Right hindlimb (tissue), 1 donor: ENCODE measurements at regions not wholly inside any gene's neighbourhood (a gene's known extent, or its start where the extent isn't known, plus 50 kb on each side); places are given as distances from the start of the nearest gene placed in this dataset.
"Not testable (repeated sequence)": the region's sequence is repeated elsewhere in the genome, so short reads cannot be mapped to it uniquely, and the experiment has no call there.

Source experiments
- DNase-seq: peaks from one replicate; pipeline ENCODE4 v3.0.0-alpha.2; 2018

- DNase-seq, result no peak
Measured at GRCh38 chr3:18725668-18726407, 300.7 kb upstream of the SATB1 start.

- DNase-seq, result no peak
Measured at GRCh38 chr3:18724456-18724855, 299.3 kb upstream of the SATB1 start.

- no peak for DNase-seq
Measured at GRCh38 chr3:18723206-18723810, 298.2 kb upstream of the SATB1 start.

DNA sequence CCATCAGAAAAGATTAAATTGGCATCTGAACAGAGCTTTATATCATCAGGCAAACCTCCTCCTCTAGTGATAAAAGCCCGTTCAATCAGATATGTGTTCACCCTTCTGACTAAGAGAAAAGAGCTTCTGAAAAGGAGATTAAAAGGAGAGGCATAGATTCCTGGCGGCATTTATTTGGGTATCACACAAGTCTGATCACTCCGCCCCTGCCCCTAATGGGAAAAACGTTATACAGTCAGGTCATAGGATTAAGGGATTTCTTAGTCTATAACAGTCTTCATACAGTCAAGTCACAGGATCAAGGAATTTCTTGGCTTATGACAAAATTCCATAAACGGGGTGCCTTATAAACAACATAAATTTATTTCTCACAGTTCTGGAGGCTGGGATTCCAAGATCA, 295.4 kb upstream of the SATB1 start:
- DNase-seq, result no peak

- DNase-seq, result no peak
Measured at GRCh38 chr3:18717598-18717997, 292.5 kb upstream of the SATB1 start.

- DNase-seq, result no peak
Measured at GRCh38 chr3:18716821-18717220, 291.7 kb upstream of the SATB1 start.

GRCh38 chr3:18716101-18716500, 291.0 kb upstream of the SATB1 start:
- DNase-seq, result no peak

- DNase-seq, result no peak
Measured at GRCh38 chr3:18715208-18715607, 290.1 kb upstream of the SATB1 start.

DNA sequence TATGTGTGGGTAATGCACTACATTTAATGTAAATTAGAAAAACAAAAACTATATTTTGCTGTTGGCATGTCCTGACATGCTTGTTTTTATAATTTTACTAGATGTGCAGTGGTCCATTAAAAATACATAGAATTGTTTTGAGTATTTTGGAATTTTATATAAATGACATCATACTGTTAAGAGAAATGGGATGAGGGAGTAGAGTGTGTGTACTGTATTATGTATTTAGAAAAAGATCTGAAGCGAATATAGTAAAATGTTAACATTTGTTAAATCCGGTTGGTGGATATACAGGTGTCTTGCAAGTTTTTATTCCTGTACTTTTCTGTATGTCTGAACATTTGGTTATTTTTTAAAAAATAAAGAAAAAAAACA, 288.4 kb upstream of the SATB1 start:
- no peak for DNase-seq

DNA sequence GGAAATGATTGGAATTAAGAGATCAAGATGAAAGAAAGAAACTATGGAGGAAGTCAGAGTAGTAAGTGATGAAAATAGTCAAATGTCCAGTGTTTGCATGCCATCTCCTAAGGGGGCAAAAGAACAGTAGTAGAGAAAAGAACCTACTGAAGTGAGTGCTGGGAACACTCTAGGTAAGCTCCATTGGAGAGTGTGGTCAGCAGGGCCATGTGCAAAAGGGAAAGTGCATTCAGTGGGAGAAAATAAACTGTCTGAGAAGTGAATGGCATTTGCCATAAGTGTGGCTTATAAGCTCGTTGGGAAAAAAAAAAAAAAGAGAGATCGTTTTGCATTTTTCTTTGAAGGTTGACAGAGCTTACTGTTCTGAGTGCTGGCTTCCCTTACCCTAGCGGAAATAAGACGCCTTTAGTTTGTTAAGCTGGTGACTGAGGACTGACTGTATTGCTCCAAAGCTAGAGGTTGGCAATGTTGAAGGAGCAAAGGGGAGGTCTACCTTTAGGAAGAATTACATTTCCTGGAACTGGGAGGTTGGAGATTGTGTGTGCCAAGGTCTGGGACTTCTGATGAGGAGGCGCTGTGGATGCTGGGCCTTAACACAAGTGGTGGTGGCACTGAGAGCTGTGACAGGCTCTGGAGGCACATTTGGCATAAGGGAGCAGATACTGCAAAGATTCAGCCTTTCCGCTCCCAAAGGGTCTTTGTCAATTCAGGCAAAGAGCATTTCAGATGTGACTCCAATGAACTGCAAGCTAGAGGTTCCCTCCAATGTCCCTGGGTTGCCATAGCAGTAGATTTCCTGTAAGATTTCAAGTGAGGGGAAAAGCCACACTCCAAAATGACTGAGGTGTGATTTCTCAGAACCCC, 287.8 kb upstream of the SATB1 start:
- no peak for DNase-seq

DNA sequence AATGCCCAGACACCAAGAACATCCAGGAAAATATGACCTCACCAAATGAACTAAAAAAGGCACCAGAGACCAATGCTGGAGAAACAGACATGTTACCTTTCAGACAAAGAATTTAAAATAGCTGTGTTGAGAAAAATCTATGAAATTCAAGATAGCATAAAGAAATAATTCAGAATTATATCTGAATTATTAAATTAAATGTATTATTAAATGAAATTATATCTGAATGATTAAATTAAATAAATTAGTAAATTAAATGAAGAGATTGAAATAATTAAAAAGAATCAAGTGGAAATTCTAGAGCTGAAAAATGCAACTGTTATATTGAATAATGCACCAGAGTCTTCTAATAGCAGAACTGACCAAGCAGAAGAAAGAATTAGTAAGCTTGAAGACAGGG, 279.2 kb upstream of the SATB1 start:
- no peak for DNase-seq

- DNase-seq, result no peak
Measured at GRCh38 chr3:18703798-18704197, 278.7 kb upstream of the SATB1 start.

- not testable (repeated sequence) for DNase-seq
Measured at GRCh38 chr3:18693588-18694329, 268.6 kb upstream of the SATB1 start.

GRCh38 chr3:18687286-18687685, 262.1 kb upstream of the SATB1 start:
- no peak for DNase-seq

- no peak for DNase-seq
Measured at GRCh38 chr3:18683900-18684299, 258.8 kb upstream of the SATB1 start.

GRCh38 chr3:18681818-18682345, 256.7 kb upstream of the SATB1 start:
- DNase-seq, result no peak

DNA sequence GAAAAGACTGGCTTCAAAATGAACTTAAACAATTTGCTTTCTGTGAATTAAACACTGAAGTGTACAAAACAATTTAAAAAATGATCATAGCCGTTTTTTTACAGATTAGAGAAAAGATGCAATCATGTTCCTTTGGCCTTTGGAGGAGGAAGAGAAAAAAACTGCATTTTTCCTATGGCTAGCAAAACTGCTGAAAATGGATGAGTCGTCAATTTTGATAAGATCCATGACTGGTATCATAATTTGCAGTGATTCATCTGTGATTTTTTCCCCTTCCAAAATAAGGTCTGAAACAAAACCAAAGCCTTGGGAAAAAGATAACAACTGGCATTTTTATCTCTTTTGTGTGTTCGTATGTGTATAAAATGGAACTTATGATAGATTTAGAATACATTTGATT, 255.6 kb upstream of the SATB1 start:
- DNase-seq, result no peak

DNA sequence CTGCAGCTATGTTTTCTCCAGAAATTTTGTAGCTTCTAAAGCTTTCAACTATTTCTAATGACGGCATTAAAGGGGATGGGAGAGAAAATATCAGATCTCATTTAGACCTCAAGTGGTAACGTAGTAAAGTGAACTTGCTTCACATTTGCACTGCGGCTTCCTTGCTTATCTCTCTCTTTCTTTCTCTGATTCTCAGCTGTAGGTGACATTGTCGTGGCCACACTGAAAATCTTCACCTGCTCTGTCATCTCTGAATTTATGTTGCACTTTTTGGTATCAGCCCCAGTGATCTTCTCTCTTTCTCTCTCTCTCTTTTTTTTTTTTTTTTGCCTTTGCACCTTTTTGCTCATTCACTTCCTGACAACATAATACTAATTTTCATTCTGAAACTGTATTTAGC, 254.1 kb upstream of the SATB1 start:
- DNase-seq, result no peak

GRCh38 chr3:18675197-18675596, 250.1 kb upstream of the SATB1 start:
- no peak for DNase-seq

DNA sequence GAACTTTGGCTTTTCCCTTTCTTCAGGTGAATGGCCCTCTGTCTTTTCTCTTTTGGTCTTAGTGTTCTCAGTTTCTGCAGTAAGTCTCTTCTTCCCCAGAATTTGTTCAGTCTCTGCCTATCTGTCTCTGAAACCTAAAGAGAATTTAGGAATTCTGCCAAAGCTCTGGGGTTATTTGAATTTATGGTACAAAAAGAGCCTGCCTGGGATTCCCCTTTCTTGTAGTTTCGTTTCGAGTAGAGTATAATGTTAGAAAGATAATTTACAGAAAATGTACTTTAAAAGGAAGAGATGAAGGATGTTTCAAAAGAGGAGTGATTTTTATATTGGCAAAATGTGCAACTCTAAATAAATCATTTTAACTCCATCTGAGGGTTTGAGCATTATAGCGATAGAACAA, 247.4 kb upstream of the SATB1 start:
- no peak for DNase-seq

DNA sequence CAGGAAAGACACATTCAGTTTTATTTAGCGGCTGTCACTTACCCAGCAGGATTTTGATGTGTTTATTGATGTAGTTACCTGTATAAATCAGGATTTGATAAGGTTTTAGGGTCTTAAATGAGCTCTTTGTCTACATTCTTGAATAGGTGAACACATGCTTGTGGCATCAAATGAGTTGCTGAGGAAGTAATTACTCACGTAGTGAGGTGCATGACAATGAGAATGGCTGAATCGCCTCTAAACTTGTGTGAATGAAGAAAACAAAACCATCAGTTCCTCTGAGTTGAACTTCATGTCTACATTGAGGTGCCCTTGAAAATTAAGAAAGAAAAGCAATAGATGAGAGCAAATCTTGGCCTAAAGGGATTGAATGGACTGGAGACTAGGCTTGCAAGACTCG, 245.6 kb upstream of the SATB1 start:
- no peak for DNase-seq

DNA sequence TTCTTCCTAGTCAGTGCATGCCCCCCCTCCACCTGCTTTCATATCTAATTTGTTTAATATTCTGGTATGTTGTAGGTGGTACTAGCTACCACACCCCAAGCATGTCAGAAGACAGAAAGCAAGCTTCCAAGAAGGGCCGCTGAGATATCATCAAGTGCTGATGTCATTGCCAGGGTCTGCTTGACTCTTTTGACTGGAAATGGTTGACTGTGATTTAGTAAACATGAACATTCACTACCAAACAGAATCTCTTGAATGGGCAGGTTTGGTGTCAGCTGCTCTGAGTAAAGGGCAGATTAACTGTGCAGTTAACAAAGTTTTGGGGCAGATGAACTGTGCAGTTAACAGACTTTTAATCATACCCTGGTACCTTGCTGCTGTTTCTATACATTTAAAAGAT, 244.2 kb upstream of the SATB1 start:
- no peak for DNase-seq

- no peak for DNase-seq
Measured at GRCh38 chr3:18667552-18667951, 242.4 kb upstream of the SATB1 start.
